Testis (tissue), 2 donors: ENCODE measurements at regions not wholly inside any gene's neighbourhood (a gene's known extent, or its start where the extent isn't known, plus 50 kb on each side); places are given as distances from the start of the nearest gene placed in this dataset.

Experiments
- DNase-seq: peaks from one replicate; pipeline ENCODE4 v3.0.0-alpha.2; 2019
- H3K27ac ChIP-seq, 2 donors: fragments of 200-600 bp; sonication (generic); one replicate each; pipeline ENCODE4 v1.5.1; 2019
- H3K27me3 ChIP-seq: fragments of 200-600 bp; sonication (generic); one replicate; pipeline ENCODE4 v1.5.1; 2019
- H3K36me3 ChIP-seq: fragments of 200-600 bp; sonication (generic); one replicate; pipeline ENCODE4 v1.5.1; 2017; ENCODE audit warnings: low read depth; ENCODE audit errors: missing control alignments
- H3K4me1 ChIP-seq: fragments of 200-600 bp; sonication (generic); one replicate; pipeline ENCODE4 v1.5.1; 2019
- H3K4me3 ChIP-seq, 2 donors: fragments of 200-600 bp; sonication (generic); one replicate each; pipeline ENCODE4 v1.5.1; 2017 to 2019
- H3K9me3 ChIP-seq: fragments of 200-600 bp; sonication (generic); one replicate; pipeline ENCODE4 v1.5.1; 2017
- CTCF ChIP-seq, 3 experiments: fragments of 450-650 bp in 2 of 3; fragments of 200-600 bp in 1 of 3; sonication (generic) in 1 of 3; IDR thresholded peaks; one replicate each; pipeline ENCODE4 v1.5.1; 2016 to 2019; ENCODE audit warnings: antibody characterized with exemption in 3 of 3, mild to moderate bottlenecking in 2 of 3, moderate library complexity in 1 of 3
- POLR2A ChIP-seq: fragments of 450-650 bp; IDR thresholded peaks from one replicate; pipeline ENCODE4 v1.6.1; 2017; ENCODE audit warnings: antibody characterized with exemption, mild to moderate bottlenecking, moderate library complexity
- WGBS, 2 donors: methylation state at CpG; one replicate each; pipeline ENCODE4 v1.1.5; 2018; 5-methylcytosine and 5-hydroxymethylcytosine counted together
- intact Hi-C: fragments of 100-400 bp; cut with DNase I; formaldehyde crosslinking; loops from one replicate; pipeline ENCODE4 v1.15.1; 2023; ENCODE audit warnings: low total_unique reads

GRCh38 chr20:12413116-12413515, 495.4 kb downstream of the BTBD3 start:
- Histone ChIP-seq H3K27ac (no peak overlapping the region), H3K27me3 (no peaks in the 10 kb centered on the region), H3K4me3 (no peak overlapping the region), H3K4me1 (peaks cover 4% of the 10 kb centered on the region), H3K36me3 (no peaks in the 10 kb centered on the region), H3K9me3 (no peaks in the 10 kb centered on the region)
- TF ChIP-seq POLR2A (no peak), CTCF (IDR thresholded peaks at IDR 0.05) (no peak)
- DNase-seq = no peak
- intact Hi-C loops = no loop called here
- WGBS, 2 donors = 68 to 77% methylated on average over 1 of the region's 1 CpG

- no peaks in the 10 kb centered on the region for H3K36me3 ChIP-seq
- no peak for TF ChIP-seq POLR2A
- no peak for TF ChIP-seq CTCF (IDR thresholded peaks at IDR 0.05)
- intact Hi-C loops = no loop called here
- no peaks in the 10 kb centered on the region for H3K9me3 ChIP-seq
- 37 to 58% methylated on average over 10 of the region's 10 CpGs for WGBS, 2 donors
- no peak overlapping the region for H3K4me3 ChIP-seq
- no peak overlapping the region for H3K27ac ChIP-seq
- no peaks in the 10 kb centered on the region for H3K27me3 ChIP-seq
- no peak for DNase-seq
- peaks cover 4% of the 10 kb centered on the region for H3K4me1 ChIP-seq
These were observed 497.0 kb downstream of the BTBD3 start for GRCh38 chr20:12414446-12415274.

GRCh38 chr20:12416281-12416680, 498.6 kb downstream of the BTBD3 start:
- WGBS, 2 donors = 78 to 89% methylated on average over 4 of the region's 4 CpGs
- H3K27me3 ChIP-seq = no peaks in the 10 kb centered on the region
- peaks cover 4% of the 10 kb centered on the region for H3K4me1 ChIP-seq
- no peak for DNase-seq
- no peak overlapping the region for H3K4me3 ChIP-seq
- no peaks in the 10 kb centered on the region for H3K9me3 ChIP-seq
- H3K27ac ChIP-seq = no peak overlapping the region
- intact Hi-C loops = no loop called here
- TF ChIP-seq CTCF (IDR thresholded peaks at IDR 0.05) = no peak
- TF ChIP-seq POLR2A = no peak
- H3K36me3 ChIP-seq = no peaks in the 10 kb centered on the region

- intact Hi-C loops = no loop called here
- H3K36me3 ChIP-seq = no peaks in the 10 kb centered on the region
- no peaks in the 10 kb centered on the region for H3K9me3 ChIP-seq
- TF ChIP-seq POLR2A = no peak
- TF ChIP-seq CTCF (IDR thresholded peaks at IDR 0.05) = no peak
- H3K27ac ChIP-seq = no peak overlapping the region
- H3K4me1 ChIP-seq = no peaks in the 10 kb centered on the region
- no peaks in the 10 kb centered on the region for H3K27me3 ChIP-seq
- no peak overlapping the region for H3K4me3 ChIP-seq
- 96 to 100% methylated on average over 2 of the region's 2 CpGs for WGBS, 2 donors
- DNase-seq = no peak
These were observed 516.0 kb downstream of the BTBD3 start for GRCh38 chr20:12433724-12434123.

- DNase-seq = no peak
- no peaks in the 10 kb centered on the region for H3K4me1 ChIP-seq
- H3K27me3 ChIP-seq = no peaks in the 10 kb centered on the region
- H3K27ac ChIP-seq = no peak overlapping the region
- H3K9me3 ChIP-seq = no peaks in the 10 kb centered on the region
- WGBS, 2 donors = 73 to 74% methylated on average over 3 of the region's 3 CpGs
- no peak for TF ChIP-seq POLR2A
- no peak for TF ChIP-seq CTCF (IDR thresholded peaks at IDR 0.05)
- H3K36me3 ChIP-seq = no peaks in the 10 kb centered on the region
- H3K4me3 ChIP-seq = no peak overlapping the region
- intact Hi-C loops = no loop called here
These were observed 517.0 kb downstream of the BTBD3 start for GRCh38 chr20:12434672-12435071.
